ENCODE measurements at regions not wholly inside any gene's neighbourhood (a gene's known extent, or its start where the extent isn't known, plus 50 kb on each side); places are given as distances from the start of the nearest gene placed in this dataset.

DNA sequence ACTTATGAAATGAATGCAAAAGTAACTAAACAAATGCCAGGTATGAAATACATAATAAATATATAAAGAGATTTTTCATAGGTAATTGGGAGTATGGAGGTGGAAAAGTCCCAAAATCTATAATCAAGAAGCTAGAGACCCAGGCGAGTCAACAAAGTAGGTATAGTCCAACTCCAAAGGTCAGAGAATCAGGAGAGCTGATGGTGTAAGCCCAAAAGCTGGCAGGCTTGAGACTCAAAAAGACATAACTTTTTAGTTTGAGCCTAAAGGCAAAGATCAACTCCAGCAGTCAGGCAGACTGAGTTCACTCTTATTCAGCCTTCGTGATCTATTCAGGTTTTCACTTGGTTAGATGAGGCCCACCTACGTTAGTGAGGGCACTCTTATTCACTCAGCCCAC lies 157.4 kb upstream of the TMCO5A start:
- Histone ChIP-seq H3K27ac (ENCODE audit: low read depth in 1 of 2, low read length in 2 of 2) (no peak overlapping the region), H3K27me3 (ENCODE audit: control insufficient read depth in 1 of 2, insufficient read depth in 2 of 2, low read length in 2 of 2) (no peaks in the 10 kb centered on the region), H3K4me1 (ENCODE audit: insufficient read depth, low read length) (no peaks in the 10 kb centered on the region), H3K9me3 (ENCODE audit: control insufficient read depth in 1 of 2, insufficient read depth in 1 of 2, low read length in 2 of 2) (no peaks in the 10 kb centered on the region), H3K4me3 (ENCODE audit: low read length) (no peak overlapping the region), H3K36me3 (ENCODE audit: insufficient read depth, low read length) (no peaks in the 10 kb centered on the region)
- intact Hi-C loops (cut with DNase I, micrococcal nuclease): no loop called here
- Mint-ChIP-seq H3K27ac (no peak overlapping the region), H3K4me3 (no peak overlapping the region), H3K27me3 (no peaks in the 10 kb centered on the region), H3K36me3 (ENCODE audit: low read depth) (no peaks in the 10 kb centered on the region), H3K4me1 (ENCODE audit: low read depth) (no peaks in the 10 kb centered on the region), H3K9me3 (no peaks in the 10 kb centered on the region)
- DNase-seq (no peak), ATAC-seq (ENCODE audit: poor library complexity) (no peak)
- TF ChIP-seq, protein P1, sequence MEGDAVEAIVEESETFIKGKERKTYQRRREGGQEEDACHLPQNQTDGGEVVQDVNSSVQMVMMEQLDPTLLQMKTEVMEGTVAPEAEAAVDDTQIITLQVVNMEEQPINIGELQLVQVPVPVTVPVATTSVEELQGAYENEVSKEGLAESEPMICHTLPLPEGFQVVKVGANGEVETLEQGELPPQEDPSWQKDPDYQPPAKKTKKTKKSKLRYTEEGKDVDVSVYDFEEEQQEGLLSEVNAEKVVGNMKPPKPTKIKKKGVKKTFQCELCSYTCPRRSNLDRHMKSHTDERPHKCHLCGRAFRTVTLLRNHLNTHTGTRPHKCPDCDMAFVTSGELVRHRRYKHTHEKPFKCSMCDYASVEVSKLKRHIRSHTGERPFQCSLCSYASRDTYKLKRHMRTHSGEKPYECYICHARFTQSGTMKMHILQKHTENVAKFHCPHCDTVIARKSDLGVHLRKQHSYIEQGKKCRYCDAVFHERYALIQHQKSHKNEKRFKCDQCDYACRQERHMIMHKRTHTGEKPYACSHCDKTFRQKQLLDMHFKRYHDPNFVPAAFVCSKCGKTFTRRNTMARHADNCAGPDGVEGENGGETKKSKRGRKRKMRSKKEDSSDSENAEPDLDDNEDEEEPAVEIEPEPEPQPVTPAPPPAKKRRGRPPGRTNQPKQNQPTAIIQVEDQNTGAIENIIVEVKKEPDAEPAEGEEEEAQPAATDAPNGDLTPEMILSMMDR (IDR thresholded peaks at IDR 0.05): no peak
- ChIA-PET POLR2A (no interaction called here), CTCF (no interaction called here)

DNA sequence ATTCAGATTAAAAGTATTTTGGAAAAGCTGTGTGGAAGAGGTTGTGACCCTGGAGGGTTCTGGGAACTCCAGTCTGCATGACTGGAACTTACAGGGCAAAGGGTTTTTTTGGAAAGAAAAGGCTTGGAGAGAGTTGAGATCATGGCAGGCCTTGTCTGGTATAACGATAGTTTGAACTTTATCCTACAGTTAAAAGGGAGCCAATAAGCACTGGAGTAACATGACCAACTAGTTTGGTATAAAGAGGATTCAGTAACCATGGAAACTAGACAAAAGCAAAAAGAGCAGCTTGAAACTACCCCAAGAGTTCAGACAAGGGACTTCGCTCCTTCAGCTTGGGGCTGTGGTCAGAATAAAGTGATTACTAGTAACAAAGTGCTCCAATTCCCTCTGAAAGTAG lies 151.2 kb upstream of the TMCO5A start:
- Mint-ChIP-seq H3K4me1 (ENCODE audit: low read depth) (no peaks in the 10 kb centered on the region), H3K9me3 (no peaks in the 10 kb centered on the region), H3K36me3 (ENCODE audit: low read depth) (no peaks in the 10 kb centered on the region), H3K27ac (no peak overlapping the region), H3K4me3 (no peak overlapping the region), H3K27me3 (no peaks in the 10 kb centered on the region)
- intact Hi-C loops (cut with DNase I, micrococcal nuclease): no loop called here
- TF ChIP-seq, protein P1 (IDR thresholded peaks at IDR 0.05): no peak
- Histone ChIP-seq H3K9me3 (ENCODE audit: control insufficient read depth in 1 of 2, insufficient read depth in 1 of 2, low read length in 2 of 2) (no peaks in the 10 kb centered on the region), H3K27ac (ENCODE audit: low read depth in 1 of 2, low read length in 2 of 2) (no peak overlapping the region), H3K4me1 (ENCODE audit: insufficient read depth, low read length) (no peaks in the 10 kb centered on the region), H3K36me3 (ENCODE audit: insufficient read depth, low read length) (no peaks in the 10 kb centered on the region), H3K4me3 (ENCODE audit: low read length) (no peak overlapping the region), H3K27me3 (ENCODE audit: control insufficient read depth in 1 of 2, insufficient read depth in 2 of 2, low read length in 2 of 2) (no peaks in the 10 kb centered on the region)
- DNase-seq (no peak), ATAC-seq (ENCODE audit: poor library complexity) (no peak)
- POLR2A ChIA-PET: no interaction called here
- CTCF ChIA-PET: no interaction called here

DNA sequence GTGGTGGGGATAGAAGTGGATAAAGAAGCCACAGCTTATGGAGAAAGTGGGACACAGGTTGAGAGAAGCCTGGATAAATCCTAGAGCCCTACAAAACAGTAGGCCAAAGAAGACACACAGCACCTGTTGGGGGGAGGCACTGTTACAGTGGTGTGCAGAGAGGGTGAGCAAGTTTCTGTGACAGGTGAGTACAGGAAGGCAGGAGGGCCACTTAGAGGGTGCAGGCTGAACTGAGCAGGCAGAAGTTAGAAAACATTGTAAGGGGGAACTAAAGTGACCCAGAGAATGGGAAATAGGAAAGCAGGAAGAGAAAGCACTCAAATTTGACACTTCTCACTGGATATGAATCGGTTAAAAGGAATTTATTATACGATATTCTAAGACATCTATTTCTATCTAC lies 146.1 kb upstream of the TMCO5A start:
- ChIA-PET POLR2A (no interaction called here), CTCF (no interaction called here)
- Histone ChIP-seq H3K27ac (ENCODE audit: low read depth in 1 of 2, low read length in 2 of 2) (no peak overlapping the region), H3K9me3 (ENCODE audit: control insufficient read depth in 1 of 2, insufficient read depth in 1 of 2, low read length in 2 of 2) (no peaks in the 10 kb centered on the region), H3K4me1 (ENCODE audit: insufficient read depth, low read length) (no peaks in the 10 kb centered on the region), H3K4me3 (ENCODE audit: low read length) (no peak overlapping the region), H3K36me3 (ENCODE audit: insufficient read depth, low read length) (no peaks in the 10 kb centered on the region), H3K27me3 (ENCODE audit: control insufficient read depth in 1 of 2, insufficient read depth in 2 of 2, low read length in 2 of 2) (no peaks in the 10 kb centered on the region)
- no peak overlapping the region for H3K4me3 Mint-ChIP-seq
- intact Hi-C loops (cut with DNase I, micrococcal nuclease): no loop called here
- H3K27ac Mint-ChIP-seq: no peak overlapping the region
- ATAC-seq (ENCODE audit: poor library complexity): no peak
- H3K9me3 Mint-ChIP-seq: no peaks in the 10 kb centered on the region
- H3K27me3 Mint-ChIP-seq: no peaks in the 10 kb centered on the region
- H3K4me1 Mint-ChIP-seq (ENCODE audit: low read depth): no peaks in the 10 kb centered on the region
- no peak for DNase-seq
- TF ChIP-seq, protein P1 (IDR thresholded peaks at IDR 0.05): no peak
- H3K36me3 Mint-ChIP-seq (ENCODE audit: low read depth): no peaks in the 10 kb centered on the region
